Uterus (tissue), 3 donors: ENCODE measurements at regions not wholly inside any gene's neighbourhood (a gene's known extent, or its start where the extent isn't known, plus 50 kb on each side); places are given as distances from the start of the nearest gene placed in this dataset.

Source experiments
- DNase-seq, 2 donors: peaks; one replicate each; pipeline ENCODE4 v3.0.0-alpha.2; 2019 to 2020
- H3K27ac ChIP-seq, 2 donors: fragments of 200-600 bp; sonication (generic); 1 replicate in 1 of 2; 2 replicates in 1 of 2; pipeline ENCODE4 v1.5.1; 2016 to 2018
- H3K27me3 ChIP-seq, 2 donors: fragments of 200-600 bp; sonication (generic); one replicate each; pipeline ENCODE4 v1.5.1; 2018 to 2019; ENCODE audit warnings: control low read depth in 1 of 2
- H3K36me3 ChIP-seq, 2 donors: fragments of 200-600 bp; sonication (generic); one replicate each; pipeline ENCODE4 v1.5.1; 2019; ENCODE audit warnings: control low read depth in 1 of 2
- H3K4me1 ChIP-seq, 2 donors: fragments of 200-600 bp; sonication (generic); one replicate each; pipeline ENCODE4 v1.5.1; 2018 to 2019; ENCODE audit warnings: control low read depth in 1 of 2
- H3K4me3 ChIP-seq, 2 donors: fragments of 200-600 bp; sonication (generic); 1 replicate in 1 of 2; 2 replicates in 1 of 2; pipeline ENCODE4 v1.5.1; 2018 to 2019; ENCODE audit warnings: mild to moderate bottlenecking in 1 of 2
- H3K9me3 ChIP-seq, 2 donors: fragments of 200-600 bp; sonication (generic); one replicate each; pipeline ENCODE4 v1.5.1; 2019; ENCODE audit warnings: control low read depth in 1 of 2
- CTCF ChIP-seq, 4 experiments: fragments of 200-600 bp in 2 of 4; fragments of 450-650 bp in 2 of 4; sonication (generic) in 2 of 4; IDR thresholded peaks; one replicate each; pipeline ENCODE4 v1.5.1; 2016 to 2019; ENCODE audit warnings: antibody characterized with exemption in 4 of 4, mild to moderate bottlenecking in 2 of 4, moderate library complexity in 1 of 4
- POLR2A ChIP-seq, 2 donors: fragments of 450-650 bp; IDR thresholded peaks; one replicate each; pipeline ENCODE4 v1.6.1; 2016; ENCODE audit warnings: antibody characterized with exemption in 2 of 2, mild to moderate bottlenecking in 1 of 2, moderate library complexity in 1 of 2
- intact Hi-C: fragments of 100-400 bp; cut with DNase I; formaldehyde crosslinking; loops from one replicate; pipeline ENCODE4 v1.15.1; 2023; ENCODE audit warnings: low total_unique reads
- donor health status: DM: yes; HTN: yes; CAD: no.

DNA sequence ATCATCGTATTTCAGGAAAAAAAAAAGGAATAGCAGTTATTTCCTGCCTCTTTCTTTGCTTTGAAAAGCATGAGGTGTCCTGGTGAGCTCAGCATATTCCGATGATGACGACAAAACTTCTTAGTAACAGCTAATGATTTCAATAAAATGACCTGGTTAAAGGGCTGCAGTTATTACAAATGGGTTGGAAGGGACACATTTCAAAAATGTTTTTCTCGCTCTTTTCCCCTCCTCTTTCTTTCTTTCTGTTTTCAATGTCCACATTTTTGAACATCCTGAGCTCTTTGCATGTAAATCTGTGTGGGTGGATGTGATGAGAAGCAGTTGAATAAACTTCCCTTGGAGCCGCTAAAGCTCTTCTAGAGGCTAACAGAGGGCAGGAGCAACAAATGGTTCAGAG, 186.8 kb upstream of the SLC27A6 start:
- no peak overlapping the region for H3K27ac ChIP-seq
- no peak overlapping the region for H3K4me3 ChIP-seq
- H3K36me3 ChIP-seq, result no peaks in the 10 kb centered on the region
- no peaks in the 10 kb centered on the region for H3K27me3 ChIP-seq
- H3K4me1 ChIP-seq, result no peaks in the 10 kb centered on the region
- intact Hi-C loops, result no loop called here
- TF ChIP-seq CTCF (IDR thresholded peaks at IDR 0.05), result no peak
- no peak for TF ChIP-seq POLR2A (IDR thresholded peaks at IDR 0.05)
- H3K9me3 ChIP-seq, result no peaks in the 10 kb centered on the region
- DNase-seq, result no peak

DNA sequence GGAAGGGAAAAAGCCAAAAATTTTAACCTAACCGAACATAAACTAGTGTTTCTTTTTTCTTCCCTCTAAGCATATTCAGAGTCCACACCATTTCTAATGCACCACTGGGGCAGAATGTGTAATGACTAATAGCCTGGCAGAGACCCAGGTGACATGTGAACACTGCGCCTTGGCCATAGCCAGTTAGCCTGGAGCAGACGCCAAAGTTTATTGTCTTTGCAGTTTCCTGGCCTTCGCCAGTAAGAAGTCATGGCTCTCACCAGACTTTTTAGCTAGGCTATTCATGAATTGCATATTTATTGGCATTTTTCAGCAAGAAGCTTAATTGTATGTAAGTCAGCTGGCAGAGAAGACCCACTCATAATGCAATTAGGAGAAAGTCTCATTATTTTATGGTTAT, 182.8 kb upstream of the SLC27A6 start:
- Histone ChIP-seq H3K36me3 (no peaks in the 10 kb centered on the region), H3K9me3 (no peaks in the 10 kb centered on the region), H3K27me3 (no peaks in the 10 kb centered on the region), H3K27ac (no peak overlapping the region), H3K4me3 (no peak overlapping the region), H3K4me1 (no peaks in the 10 kb centered on the region)
- peak; percentile 18 to 57 for DNase-seq
- intact Hi-C loops, result no loop called here
- TF ChIP-seq POLR2A (IDR thresholded peaks at IDR 0.05) (no peak), CTCF (IDR thresholded peaks at IDR 0.05) (no peak)

GRCh38 chr5:128784726-128785125, 180.6 kb upstream of the SLC27A6 start:
- Histone ChIP-seq H3K36me3 (no peaks in the 10 kb centered on the region), H3K27me3 (no peaks in the 10 kb centered on the region), H3K4me1 (no peaks in the 10 kb centered on the region), H3K27ac (no peak overlapping the region), H3K9me3 (no peaks in the 10 kb centered on the region), H3K4me3 (no peak overlapping the region)
- TF ChIP-seq CTCF (IDR thresholded peaks at IDR 0.05), result no peak
- no peak for TF ChIP-seq POLR2A (IDR thresholded peaks at IDR 0.05)
- intact Hi-C loops, result no loop called here
- DNase-seq, result no peak

- TF ChIP-seq POLR2A (IDR thresholded peaks at IDR 0.05) (no peak), CTCF (IDR thresholded peaks at IDR 0.05) (no peak)
- Histone ChIP-seq H3K27me3 (no peaks in the 10 kb centered on the region), H3K4me1 (no peaks in the 10 kb centered on the region), H3K27ac (no peak overlapping the region), H3K9me3 (no peaks in the 10 kb centered on the region), H3K36me3 (no peaks in the 10 kb centered on the region), H3K4me3 (no peak overlapping the region)
- intact Hi-C loops, result no loop called here
- no peak for DNase-seq
Observed at GRCh38 chr5:128791312-128791711, 174.0 kb upstream of the SLC27A6 start.

DNA sequence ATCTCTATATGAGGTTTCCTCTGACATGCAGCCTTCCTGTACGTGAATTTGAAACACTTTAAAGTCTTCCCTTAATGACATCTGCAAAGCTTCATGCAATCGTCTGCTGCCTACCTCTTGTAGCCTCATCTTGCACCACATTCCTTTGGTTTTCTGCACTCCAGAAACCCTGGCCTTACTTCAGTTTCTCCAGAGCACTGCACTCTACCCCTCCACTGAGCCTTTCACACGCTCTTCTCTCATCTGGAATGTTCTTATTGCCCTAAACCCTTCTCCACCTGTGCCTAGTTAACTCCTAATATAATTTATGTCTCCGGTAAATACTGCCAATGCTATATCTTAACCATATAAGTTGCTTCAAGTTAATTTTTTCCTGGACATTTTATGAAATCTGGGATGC, 168.8 kb upstream of the SLC27A6 start:
- no peak for DNase-seq
- no peaks in the 10 kb centered on the region for H3K36me3 ChIP-seq
- H3K4me3 ChIP-seq, result no peak overlapping the region
- H3K9me3 ChIP-seq, result no peaks in the 10 kb centered on the region
- no peaks in the 10 kb centered on the region for H3K27me3 ChIP-seq
- TF ChIP-seq POLR2A (IDR thresholded peaks at IDR 0.05) (no peak), CTCF (IDR thresholded peaks at IDR 0.05) (no peak)
- H3K27ac ChIP-seq, result no peak overlapping the region
- no peaks in the 10 kb centered on the region for H3K4me1 ChIP-seq
- intact Hi-C loops, result no loop called here
